Esophagus muscularis mucosa (tissue), 3 donors: ENCODE measurements at regions not wholly inside any gene's neighbourhood (a gene's known extent, or its start where the extent isn't known, plus 50 kb on each side); places are given as distances from the start of the nearest gene placed in this dataset.

Source experiments
- POLR2AphosphoS5 ChIP-seq, 2 donors: sonication (generic); formaldehyde crosslinking; IDR thresholded peaks; one replicate each; pipeline ENCODE4 v1.6.1; 2017; ENCODE audit warnings: antibody characterized with exemption in 2 of 2
- TF ChIP-seq, protein P1 (sequence below), 3 experiments: fragments of 200-600 bp in 2 of 3; fragments of 450-650 bp in 1 of 3; sonication (generic) in 2 of 3; IDR thresholded peaks; one replicate each; pipeline ENCODE4 v1.5.1; 2017 to 2019; ENCODE audit warnings: antibody characterized with exemption in 3 of 3, mild to moderate bottlenecking in 2 of 3, moderate library complexity in 1 of 3

- TF ChIP-seq, protein P1, sequence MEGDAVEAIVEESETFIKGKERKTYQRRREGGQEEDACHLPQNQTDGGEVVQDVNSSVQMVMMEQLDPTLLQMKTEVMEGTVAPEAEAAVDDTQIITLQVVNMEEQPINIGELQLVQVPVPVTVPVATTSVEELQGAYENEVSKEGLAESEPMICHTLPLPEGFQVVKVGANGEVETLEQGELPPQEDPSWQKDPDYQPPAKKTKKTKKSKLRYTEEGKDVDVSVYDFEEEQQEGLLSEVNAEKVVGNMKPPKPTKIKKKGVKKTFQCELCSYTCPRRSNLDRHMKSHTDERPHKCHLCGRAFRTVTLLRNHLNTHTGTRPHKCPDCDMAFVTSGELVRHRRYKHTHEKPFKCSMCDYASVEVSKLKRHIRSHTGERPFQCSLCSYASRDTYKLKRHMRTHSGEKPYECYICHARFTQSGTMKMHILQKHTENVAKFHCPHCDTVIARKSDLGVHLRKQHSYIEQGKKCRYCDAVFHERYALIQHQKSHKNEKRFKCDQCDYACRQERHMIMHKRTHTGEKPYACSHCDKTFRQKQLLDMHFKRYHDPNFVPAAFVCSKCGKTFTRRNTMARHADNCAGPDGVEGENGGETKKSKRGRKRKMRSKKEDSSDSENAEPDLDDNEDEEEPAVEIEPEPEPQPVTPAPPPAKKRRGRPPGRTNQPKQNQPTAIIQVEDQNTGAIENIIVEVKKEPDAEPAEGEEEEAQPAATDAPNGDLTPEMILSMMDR (IDR thresholded peaks at IDR 0.05) = no peak
- no peak for TF ChIP-seq POLR2AphosphoS5 (IDR thresholded peaks at IDR 0.05)
Observed at GRCh38 chr16:22668318-22668717, 145.6 kb upstream of the HS3ST2 start.
